ENCODE measurements at regions not wholly inside any gene's neighbourhood (a gene's known extent, or its start where the extent isn't known, plus 50 kb on each side); places are given as distances from the start of the nearest gene placed in this dataset.

GRCh38 chr13:106981051-106981450 lies 413.1 kb upstream of the ARGLU1 start:
- Histone ChIP-seq H3K4me1 (ENCODE audit: insufficient read depth, low read length) (no peaks in the 10 kb centered on the region), H3K9me3 (ENCODE audit: low read length) (no peaks in the 10 kb centered on the region), H3K36me3 (ENCODE audit: low read depth, low read length) (no peaks in the 10 kb centered on the region), H3K27ac (ENCODE audit: low read length) (no peak overlapping the region), H3K27me3 (ENCODE audit: low read length) (peaks cover 17% of the 10 kb centered on the region; the same call in 1 of the 2 replicates), H3K4me2 (ENCODE audit: low read length) (no peak overlapping the region), H3K9me2 (replicated peaks; ENCODE audit: low read length) (no peaks in the 10 kb centered on the region), H3K79me2 (ENCODE audit: low read length) (no peaks in the 10 kb centered on the region), H4K20me1 (ENCODE audit: low read length) (no peaks in the 10 kb centered on the region), H3K4me3 (ENCODE audit: low read length) (no peak overlapping the region), H3K9ac (ENCODE audit: low read length) (no peak overlapping the region), H2AFZ (ENCODE audit: low read length) (no peak overlapping the region), H3F3A (ENCODE audit: low read length, unreplicated experiment) (no peaks in the 10 kb centered on the region)
- DNase-seq (no peak), ATAC-seq (no peak)
- ChIA-PET CTCF (no interaction called here), POLR2A (ENCODE audit: unreplicated experiment) (no interaction called here)
- intact Hi-C loops (cut with micrococcal nuclease): no loop called here
- no peak for TF ChIP-seq EZH2phosphoT487 (IDR thresholded peaks at IDR 0.05; ENCODE audit: borderline replicate concordance, low read length)
- TF ChIP-seq EZH2 (IDR thresholded peaks at IDR 0.05; ENCODE audit: low read length, unreplicated experiment): no peak
- TF ChIP-seq, protein P1, sequence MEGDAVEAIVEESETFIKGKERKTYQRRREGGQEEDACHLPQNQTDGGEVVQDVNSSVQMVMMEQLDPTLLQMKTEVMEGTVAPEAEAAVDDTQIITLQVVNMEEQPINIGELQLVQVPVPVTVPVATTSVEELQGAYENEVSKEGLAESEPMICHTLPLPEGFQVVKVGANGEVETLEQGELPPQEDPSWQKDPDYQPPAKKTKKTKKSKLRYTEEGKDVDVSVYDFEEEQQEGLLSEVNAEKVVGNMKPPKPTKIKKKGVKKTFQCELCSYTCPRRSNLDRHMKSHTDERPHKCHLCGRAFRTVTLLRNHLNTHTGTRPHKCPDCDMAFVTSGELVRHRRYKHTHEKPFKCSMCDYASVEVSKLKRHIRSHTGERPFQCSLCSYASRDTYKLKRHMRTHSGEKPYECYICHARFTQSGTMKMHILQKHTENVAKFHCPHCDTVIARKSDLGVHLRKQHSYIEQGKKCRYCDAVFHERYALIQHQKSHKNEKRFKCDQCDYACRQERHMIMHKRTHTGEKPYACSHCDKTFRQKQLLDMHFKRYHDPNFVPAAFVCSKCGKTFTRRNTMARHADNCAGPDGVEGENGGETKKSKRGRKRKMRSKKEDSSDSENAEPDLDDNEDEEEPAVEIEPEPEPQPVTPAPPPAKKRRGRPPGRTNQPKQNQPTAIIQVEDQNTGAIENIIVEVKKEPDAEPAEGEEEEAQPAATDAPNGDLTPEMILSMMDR (conservative IDR thresholded peaks at IDR 0.05; ENCODE audit: low read depth, low read length): no peak
- BruUV-seq (replicated peaks): no TSS peak

GRCh38 chr13:106967391-106967790 lies 399.5 kb upstream of the ARGLU1 start:
- ATAC-seq (no peak), DNase-seq (no peak)
- no peaks in the 10 kb centered on the region for H3K9me2 ChIP-seq (replicated peaks; ENCODE audit: low read length)
- BruUV-seq (replicated peaks): no TSS peak
- TF ChIP-seq, protein P1 (conservative IDR thresholded peaks at IDR 0.05; ENCODE audit: low read depth, low read length): no peak
- TF ChIP-seq EZH2 (IDR thresholded peaks at IDR 0.05; ENCODE audit: low read length, unreplicated experiment) (no peak), EZH2phosphoT487 (IDR thresholded peaks at IDR 0.05; ENCODE audit: borderline replicate concordance, low read length) (no peak)
- no peak overlapping the region for H2AFZ ChIP-seq (ENCODE audit: low read length)
- no peak overlapping the region for H3K4me2 ChIP-seq (ENCODE audit: low read length)
- no peaks in the 10 kb centered on the region for H3K4me1 ChIP-seq (ENCODE audit: insufficient read depth, low read length)
- no peaks in the 10 kb centered on the region for H3F3A ChIP-seq (ENCODE audit: low read length, unreplicated experiment)
- H3K79me2 ChIP-seq (ENCODE audit: low read length): no peaks in the 10 kb centered on the region
- ChIA-PET POLR2A (ENCODE audit: unreplicated experiment) (no interaction called here), CTCF (no interaction called here)
- H3K36me3 ChIP-seq (ENCODE audit: low read depth, low read length): no peaks in the 10 kb centered on the region
- H3K9me3 ChIP-seq (ENCODE audit: low read length): no peaks in the 10 kb centered on the region
- 0 out of 2 replicates have a peak, but pooled peaks cover 1% of the 10 kb centered on the region for H3K27me3 ChIP-seq (ENCODE audit: low read length)
- H3K4me3 ChIP-seq (ENCODE audit: low read length): no peak overlapping the region
- H3K27ac ChIP-seq (ENCODE audit: low read length): no peak overlapping the region
- H4K20me1 ChIP-seq (ENCODE audit: low read length): no peaks in the 10 kb centered on the region
- intact Hi-C loops (cut with micrococcal nuclease): no loop called here
- H3K9ac ChIP-seq (ENCODE audit: low read length): no peak overlapping the region

GRCh38 chr13:106963151-106963550 lies 395.2 kb upstream of the ARGLU1 start:
- Histone ChIP-seq H3K4me1 (ENCODE audit: insufficient read depth, low read length) (no peaks in the 10 kb centered on the region), H3K27me3 (ENCODE audit: low read length) (peaks cover 7% of the 10 kb centered on the region; the same call in 1 of the 2 replicates), H2AFZ (ENCODE audit: low read length) (no peak overlapping the region), H3K36me3 (ENCODE audit: low read depth, low read length) (no peaks in the 10 kb centered on the region), H3K9me2 (replicated peaks; ENCODE audit: low read length) (no peaks in the 10 kb centered on the region), H3K9me3 (ENCODE audit: low read length) (no peaks in the 10 kb centered on the region), H3K79me2 (ENCODE audit: low read length) (no peaks in the 10 kb centered on the region), H3K27ac (ENCODE audit: low read length) (no peak overlapping the region), H3K9ac (ENCODE audit: low read length) (no peak overlapping the region), H3K4me2 (ENCODE audit: low read length) (no peak overlapping the region), H3K4me3 (ENCODE audit: low read length) (no peak overlapping the region), H4K20me1 (ENCODE audit: low read length) (no peaks in the 10 kb centered on the region), H3F3A (ENCODE audit: low read length, unreplicated experiment) (no peaks in the 10 kb centered on the region)
- ChIA-PET POLR2A (ENCODE audit: unreplicated experiment) (no interaction called here), CTCF (no interaction called here)
- DNase-seq (no peak), ATAC-seq (no peak)
- no TSS peak for BruUV-seq (replicated peaks)
- intact Hi-C loops (cut with micrococcal nuclease): no loop called here
- TF ChIP-seq, protein P1 (conservative IDR thresholded peaks at IDR 0.05; ENCODE audit: low read depth, low read length): no peak
- TF ChIP-seq EZH2phosphoT487 (IDR thresholded peaks at IDR 0.05; ENCODE audit: borderline replicate concordance, low read length) (no peak), EZH2 (IDR thresholded peaks at IDR 0.05; ENCODE audit: low read length, unreplicated experiment) (no peak)

Data from PC-3 (cell line).